B cell (primary cell): ENCODE measurements at regions not wholly inside any gene's neighbourhood (a gene's known extent, or its start where the extent isn't known, plus 50 kb on each side); places are given as distances from the start of the nearest gene placed in this dataset.

Source experiments
- CTCF ChIP-seq: fragments of 200-600 bp; IDR thresholded peaks from one replicate; pipeline ENCODE4 v1.8.0; 2022; ENCODE audit warnings: antibody characterized with exemption, mild to moderate bottlenecking
- EZH2 ChIP-seq: IDR thresholded peaks from 2 replicates; pipeline ENCODE4 v1.6.1; 2012; ENCODE audit warnings: borderline replicate concordance, low read depth, mild to moderate bottlenecking, moderate library complexity, low read length; ENCODE audit not compliant: insufficient read depth, poor library complexity, severe bottlenecking

DNA sequence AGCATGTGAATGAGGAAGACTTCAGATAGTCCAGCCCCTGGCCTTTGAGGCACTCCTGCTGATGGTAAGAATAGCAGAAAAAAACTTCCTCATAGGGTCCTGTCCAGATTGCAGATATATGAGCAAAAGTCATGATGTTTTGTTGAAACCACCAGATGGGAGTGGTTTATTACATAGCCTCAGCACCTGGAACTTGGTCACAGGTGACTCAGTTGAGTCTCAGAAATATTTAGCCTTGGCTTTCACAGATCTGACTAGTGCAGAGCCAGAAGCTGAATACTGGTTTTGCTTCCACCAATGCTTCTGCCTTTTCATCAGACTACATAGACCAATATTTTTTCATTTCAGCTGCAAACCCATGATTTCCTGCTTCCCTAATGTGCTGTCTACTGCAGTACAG is 994.9 kb upstream of the SLIT2 start:
- no peak for TF ChIP-seq EZH2
- TF ChIP-seq CTCF, result no peak
